Thoracic aorta (tissue), 2 donors: ENCODE measurements at regions not wholly inside any gene's neighbourhood (a gene's known extent, or its start where the extent isn't known, plus 50 kb on each side); places are given as distances from the start of the nearest gene placed in this dataset.

ENCODE experiments used
- ATAC-seq: fragments of 150-250 bp; one replicate; pipeline ENCODE4 v1.8.0; 2017; ENCODE audit warnings: low read depth; ENCODE audit not compliant: insufficient number of reproducible peaks, low FRiP score
- DNase-seq: peaks from one replicate; pipeline ENCODE4 v3.0.0-alpha.2; 2020; ENCODE audit warnings: low spot score
- H3K27ac ChIP-seq, 2 donors: fragments of 200-600 bp; sonication (generic); 1 replicate in 1 of 2; 2 replicates in 1 of 2; pipeline ENCODE4 v1.5.1; 2016; ENCODE audit warnings: mild to moderate bottlenecking in 2 of 2, moderate library complexity in 2 of 2
- H3K27me3 ChIP-seq: fragments of 200-600 bp; sonication (generic); replicated peaks from 2 replicates; pipeline ENCODE4 v1.6.0; 2016; ENCODE audit warnings: mild to moderate bottlenecking; ENCODE audit not compliant: insufficient read depth
- H3K36me3 ChIP-seq: fragments of 200-600 bp; sonication (generic); one replicate; pipeline ENCODE4 v1.5.1; 2016
- H3K4me1 ChIP-seq, 2 donors: fragments of 200-600 bp; sonication (generic); 1 replicate in 1 of 2; 2 replicates in 1 of 2; pipeline versions ENCODE4 v1.5.1 to v1.6.0; 2016; ENCODE audit warnings: low read depth in 2 of 2, mild to moderate bottlenecking in 1 of 2; ENCODE audit not compliant: control insufficient read depth in 1 of 2
- H3K4me3 ChIP-seq: fragments of 200-600 bp; sonication (generic); 2 replicates; pipeline ENCODE4 v1.5.1; 2016; ENCODE audit warnings: mild to moderate bottlenecking
- H3K9me3 ChIP-seq: fragments of 200-600 bp; sonication (generic); 2 replicates; pipeline ENCODE4 v1.5.1; 2016
- TF ChIP-seq, protein P1 (sequence below): fragments of 200-600 bp; sonication (generic); IDR thresholded peaks from one replicate; pipeline ENCODE4 v1.5.1; 2019; ENCODE audit warnings: antibody characterized with exemption

DNA sequence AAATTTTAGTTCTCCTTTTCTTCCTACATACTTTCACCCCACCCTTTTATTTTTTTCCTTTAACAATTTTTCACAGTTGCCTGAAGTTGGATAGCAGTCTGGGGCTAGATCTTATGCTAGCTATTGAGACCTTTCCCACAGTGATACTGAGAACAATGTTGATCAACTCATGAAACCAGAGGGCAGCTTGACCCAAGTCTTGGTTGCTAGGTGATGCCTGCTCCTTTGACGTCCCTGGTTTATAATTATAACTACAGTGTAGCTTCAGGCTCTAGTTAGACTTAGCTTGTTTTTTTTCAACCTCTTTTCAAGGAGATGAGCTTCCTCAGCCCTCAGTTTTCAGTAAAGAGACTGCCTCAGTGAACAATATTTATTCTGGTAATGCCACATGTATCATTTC is 648.5 kb downstream of the IRS1 start:
- DNase-seq (no peak), ATAC-seq (no peak)
- Histone ChIP-seq H3K4me3 (no peak overlapping the region), H3K27me3 (no peaks in the 10 kb centered on the region), H3K9me3 (no peaks in the 10 kb centered on the region), H3K27ac (no peak overlapping the region), H3K36me3 (no peaks in the 10 kb centered on the region), H3K4me1 (no peaks in the 10 kb centered on the region)
- TF ChIP-seq, protein P1, sequence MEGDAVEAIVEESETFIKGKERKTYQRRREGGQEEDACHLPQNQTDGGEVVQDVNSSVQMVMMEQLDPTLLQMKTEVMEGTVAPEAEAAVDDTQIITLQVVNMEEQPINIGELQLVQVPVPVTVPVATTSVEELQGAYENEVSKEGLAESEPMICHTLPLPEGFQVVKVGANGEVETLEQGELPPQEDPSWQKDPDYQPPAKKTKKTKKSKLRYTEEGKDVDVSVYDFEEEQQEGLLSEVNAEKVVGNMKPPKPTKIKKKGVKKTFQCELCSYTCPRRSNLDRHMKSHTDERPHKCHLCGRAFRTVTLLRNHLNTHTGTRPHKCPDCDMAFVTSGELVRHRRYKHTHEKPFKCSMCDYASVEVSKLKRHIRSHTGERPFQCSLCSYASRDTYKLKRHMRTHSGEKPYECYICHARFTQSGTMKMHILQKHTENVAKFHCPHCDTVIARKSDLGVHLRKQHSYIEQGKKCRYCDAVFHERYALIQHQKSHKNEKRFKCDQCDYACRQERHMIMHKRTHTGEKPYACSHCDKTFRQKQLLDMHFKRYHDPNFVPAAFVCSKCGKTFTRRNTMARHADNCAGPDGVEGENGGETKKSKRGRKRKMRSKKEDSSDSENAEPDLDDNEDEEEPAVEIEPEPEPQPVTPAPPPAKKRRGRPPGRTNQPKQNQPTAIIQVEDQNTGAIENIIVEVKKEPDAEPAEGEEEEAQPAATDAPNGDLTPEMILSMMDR: no peak

DNA sequence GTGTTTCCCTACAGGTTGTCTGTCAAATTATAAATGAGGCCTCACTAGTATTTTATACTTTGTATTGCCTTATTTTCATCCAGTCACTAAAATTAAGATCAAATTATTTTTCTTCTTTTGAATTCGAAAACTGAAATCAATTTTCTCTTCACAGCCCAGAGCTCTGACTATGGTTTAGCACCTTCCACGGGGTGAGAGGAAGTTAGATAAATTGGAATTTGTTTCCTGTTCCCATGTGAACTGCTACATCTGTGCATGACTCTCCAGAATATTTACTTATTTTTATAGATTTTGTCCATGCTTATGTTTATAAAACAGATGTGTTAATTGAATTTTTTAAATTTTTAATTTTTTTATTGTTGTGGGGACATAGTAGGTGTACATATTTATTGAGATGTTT is 656.5 kb downstream of the IRS1 start:
- no peaks in the 10 kb centered on the region for H3K36me3 ChIP-seq
- no peaks in the 10 kb centered on the region for H3K4me1 ChIP-seq
- TF ChIP-seq, protein P1: no peak
- H3K9me3 ChIP-seq: no peaks in the 10 kb centered on the region
- no peak overlapping the region for H3K4me3 ChIP-seq
- no peak for ATAC-seq
- DNase-seq: no peak
- H3K27ac ChIP-seq: no peak overlapping the region
- no peaks in the 10 kb centered on the region for H3K27me3 ChIP-seq

DNA sequence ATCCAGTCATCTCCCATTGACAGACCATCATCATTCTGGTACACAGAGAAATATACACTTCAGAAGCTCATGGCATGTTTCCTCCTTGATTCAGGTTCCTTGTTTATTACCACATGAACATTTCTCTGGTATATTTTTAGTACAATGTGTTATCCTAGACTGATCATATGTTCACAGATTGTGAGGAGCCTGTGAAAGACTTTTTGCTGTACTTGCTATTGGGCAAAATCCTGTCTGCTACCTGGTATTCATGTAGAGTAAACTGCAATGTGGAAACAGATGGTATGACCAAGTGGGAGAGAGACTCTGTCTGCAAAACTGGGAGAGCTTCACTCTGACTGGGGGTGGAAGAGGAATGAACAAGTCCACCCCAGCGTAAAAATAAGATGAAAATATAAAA is 657.2 kb downstream of the IRS1 start:
- H3K4me1 ChIP-seq: no peaks in the 10 kb centered on the region
- no peak overlapping the region for H3K4me3 ChIP-seq
- TF ChIP-seq, protein P1: no peak
- no peaks in the 10 kb centered on the region for H3K9me3 ChIP-seq
- DNase-seq: no peak
- ATAC-seq: no peak
- no peaks in the 10 kb centered on the region for H3K36me3 ChIP-seq
- H3K27ac ChIP-seq: no peak overlapping the region
- H3K27me3 ChIP-seq: no peaks in the 10 kb centered on the region

DNA sequence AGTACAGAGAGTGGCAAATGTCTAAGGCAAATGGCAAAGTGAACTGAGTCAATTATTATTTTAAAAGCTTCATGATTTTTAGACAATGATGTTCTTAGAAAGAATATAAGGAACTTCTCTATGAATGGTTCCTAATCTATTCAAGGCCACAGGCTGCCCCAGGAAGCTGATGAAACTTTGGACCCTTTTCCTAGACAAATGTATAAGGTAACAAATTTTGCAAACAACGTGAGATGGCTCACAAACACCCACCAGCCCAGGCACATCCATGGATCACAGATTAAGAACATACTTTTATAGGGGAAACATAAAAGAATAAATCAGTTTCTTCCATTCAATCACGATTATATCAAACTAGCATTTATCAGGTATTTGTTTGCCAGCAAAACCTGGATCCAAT is 659.0 kb downstream of the IRS1 start:
- H3K36me3 ChIP-seq: no peaks in the 10 kb centered on the region
- no peak overlapping the region for H3K4me3 ChIP-seq
- no peak for ATAC-seq
- no peaks in the 10 kb centered on the region for H3K9me3 ChIP-seq
- TF ChIP-seq, protein P1: no peak
- H3K27ac ChIP-seq: no peak overlapping the region
- no peaks in the 10 kb centered on the region for H3K4me1 ChIP-seq
- DNase-seq: no peak
- no peaks in the 10 kb centered on the region for H3K27me3 ChIP-seq

DNA sequence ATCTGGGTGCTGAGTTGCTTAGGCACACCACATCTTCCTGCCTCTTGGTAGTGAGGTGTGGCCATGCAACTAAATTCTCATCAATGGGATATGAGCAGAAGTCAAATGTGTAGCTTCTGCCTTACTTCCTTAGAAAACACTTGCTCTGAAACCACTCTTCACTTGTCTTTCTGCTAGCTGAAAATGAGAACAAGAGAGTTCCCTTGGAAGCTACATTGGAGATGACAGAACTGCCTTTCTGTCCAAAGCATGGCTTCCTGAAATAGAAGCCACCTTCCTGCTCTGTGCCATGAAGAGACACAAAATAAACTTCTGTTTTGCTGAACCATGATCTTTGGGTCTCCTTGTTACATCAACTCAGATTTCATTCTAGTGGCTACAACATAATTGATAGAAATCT is 659.9 kb downstream of the IRS1 start:
- H3K27me3 ChIP-seq: no peaks in the 10 kb centered on the region
- DNase-seq (no peak), ATAC-seq (no peak)
- H3K4me3 ChIP-seq: no peak overlapping the region
- no peaks in the 10 kb centered on the region for H3K9me3 ChIP-seq
- TF ChIP-seq, protein P1: no peak
- no peaks in the 10 kb centered on the region for H3K4me1 ChIP-seq
- no peaks in the 10 kb centered on the region for H3K36me3 ChIP-seq
- no peak overlapping the region for H3K27ac ChIP-seq
